ENCODE measurements at regions not wholly inside any gene's neighbourhood (a gene's known extent, or its start where the extent isn't known, plus 50 kb on each side); places are given as distances from the start of the nearest gene placed in this dataset.

- no peak for TF ChIP-seq CTCF (IDR thresholded peaks at IDR 0.05)
Observed at GRCh38 chr18:24841536-24841935, 381.1 kb downstream of the HRH4 start.

- TF ChIP-seq CTCF (IDR thresholded peaks at IDR 0.05) = no peak
Observed at GRCh38 chr18:24843123-24843522, 382.7 kb downstream of the HRH4 start.

GRCh38 chr18:24846138-24846537 lies 385.7 kb downstream of the HRH4 start:
- no peak for TF ChIP-seq CTCF (IDR thresholded peaks at IDR 0.05)

- TF ChIP-seq CTCF (IDR thresholded peaks at IDR 0.05) = no peak
Observed at GRCh38 chr18:24850532-24850931, 390.1 kb downstream of the HRH4 start.

- no peak for TF ChIP-seq CTCF (IDR thresholded peaks at IDR 0.05)
Observed at GRCh38 chr18:24853076-24853475, 392.6 kb downstream of the HRH4 start.

- TF ChIP-seq CTCF (IDR thresholded peaks at IDR 0.05) = no peak
Observed at GRCh38 chr18:24860978-24861680, 400.7 kb downstream of the HRH4 start.

- no peak for TF ChIP-seq CTCF (IDR thresholded peaks at IDR 0.05)
Observed at GRCh38 chr18:24862201-24862816, 401.9 kb downstream of the HRH4 start.

Data from LNCAP (cell line).